Left ventricle myocardium inferior (tissue), 1 donor: ENCODE measurements at regions not wholly inside any gene's neighbourhood (a gene's known extent, or its start where the extent isn't known, plus 50 kb on each side); places are given as distances from the start of the nearest gene placed in this dataset.

Source experiments
- DNase-seq: peaks from one replicate; pipeline ENCODE4 v3.0.0-alpha.2; 2020
- H3K27ac ChIP-seq: fragments of 200-600 bp; replicated peaks from 2 replicates; pipeline ENCODE4 v1.8.0; 2021
- H3K27me3 ChIP-seq: fragments of 200-600 bp; 2 replicates; pipeline ENCODE4 v1.8.0; 2021; ENCODE audit warnings: low read depth
- H3K36me3 ChIP-seq: fragments of 200-600 bp; 2 replicates; pipeline ENCODE4 v1.8.0; 2021
- H3K4me1 ChIP-seq: fragments of 200-600 bp; 2 replicates; pipeline ENCODE4 v1.8.0; 2021
- H3K4me3 ChIP-seq: fragments of 200-600 bp; 2 replicates; pipeline ENCODE4 v1.8.0; 2021; ENCODE audit warnings: mild to moderate bottlenecking, moderate library complexity
- H3K9me3 ChIP-seq: fragments of 200-600 bp; replicated peaks from 2 replicates; pipeline ENCODE4 v1.8.0; 2021
- CTCF ChIP-seq: fragments of 200-600 bp; IDR thresholded peaks from 2 replicates; pipeline ENCODE4 v1.8.0; 2021; ENCODE audit warnings: antibody characterized with exemption, mild to moderate bottlenecking, borderline replicate concordance
- intact Hi-C: fragments of 100-400 bp; cut with micrococcal nuclease; formaldehyde crosslinking; loops from one replicate; pipeline ENCODE4 v1.11.0; 2022
- donor health status: DM: no; HTN: yes; CAD: no; lungs with severe emphysema.

GRCh38 chr5:101897914-101898313 lies 398.2 kb downstream of the SLCO4C1 start:
- Histone ChIP-seq H3K4me3 (no peak overlapping the region), H3K4me1 (no peaks in the 10 kb centered on the region), H3K27me3 (no peaks in the 10 kb centered on the region), H3K36me3 (no peaks in the 10 kb centered on the region), H3K27ac (no peak overlapping the region), H3K9me3 (no peaks in the 10 kb centered on the region)
- intact Hi-C loops: no loop called here
- no peak for TF ChIP-seq CTCF
- no peak for DNase-seq

GRCh38 chr5:101894985-101895384 lies 401.1 kb downstream of the SLCO4C1 start:
- TF ChIP-seq CTCF: no peak
- Histone ChIP-seq H3K27ac (no peak overlapping the region), H3K9me3 (no peaks in the 10 kb centered on the region), H3K36me3 (no peaks in the 10 kb centered on the region), H3K4me3 (no peak overlapping the region), H3K4me1 (no peaks in the 10 kb centered on the region), H3K27me3 (no peaks in the 10 kb centered on the region)
- DNase-seq: no peak
- intact Hi-C loops: no loop called here

GRCh38 chr5:101878190-101878589 lies 417.9 kb downstream of the SLCO4C1 start:
- H3K27me3 ChIP-seq: no peaks in the 10 kb centered on the region
- H3K4me1 ChIP-seq: no peaks in the 10 kb centered on the region
- no peak overlapping the region for H3K4me3 ChIP-seq
- no peaks in the 10 kb centered on the region for H3K9me3 ChIP-seq
- no peak overlapping the region for H3K27ac ChIP-seq
- intact Hi-C loops: no loop called here
- no peaks in the 10 kb centered on the region for H3K36me3 ChIP-seq
- TF ChIP-seq CTCF: no peak
- DNase-seq: no peak

GRCh38 chr5:101877451-101877850 lies 418.6 kb downstream of the SLCO4C1 start:
- Histone ChIP-seq H3K4me1 (no peaks in the 10 kb centered on the region), H3K36me3 (no peaks in the 10 kb centered on the region), H3K27ac (no peak overlapping the region), H3K9me3 (no peaks in the 10 kb centered on the region), H3K4me3 (no peak overlapping the region), H3K27me3 (no peaks in the 10 kb centered on the region)
- TF ChIP-seq CTCF: no peak
- intact Hi-C loops: no loop called here
- no peak for DNase-seq

GRCh38 chr5:101866473-101866872 lies 429.6 kb downstream of the SLCO4C1 start:
- H3K4me1 ChIP-seq: no peaks in the 10 kb centered on the region

More at GRCh38 chr5:101866473-101866872, 429.6 kb downstream of the SLCO4C1 start:
- no peak overlapping the region for H3K4me3 ChIP-seq
- no peaks in the 10 kb centered on the region for H3K27me3 ChIP-seq
- H3K27ac ChIP-seq: no peak overlapping the region
- TF ChIP-seq CTCF: no peak
- no peak for DNase-seq
- peaks cover 17% of the 10 kb centered on the region for H3K9me3 ChIP-seq
- no peaks in the 10 kb centered on the region for H3K36me3 ChIP-seq
- intact Hi-C loops: no loop called here
